GM18870 (cell line): ENCODE measurements at regions not wholly inside any gene's neighbourhood (a gene's known extent, or its start where the extent isn't known, plus 50 kb on each side); places are given as distances from the start of the nearest gene placed in this dataset.

Source experiments
- ATAC-seq: cut with Tn5 transposase; IDR thresholded peaks from one replicate; pipeline ENCODE4 v1.9.1; 2021; ENCODE audit warnings: moderate library complexity; ENCODE audit not compliant: unreplicated experiment

DNA sequence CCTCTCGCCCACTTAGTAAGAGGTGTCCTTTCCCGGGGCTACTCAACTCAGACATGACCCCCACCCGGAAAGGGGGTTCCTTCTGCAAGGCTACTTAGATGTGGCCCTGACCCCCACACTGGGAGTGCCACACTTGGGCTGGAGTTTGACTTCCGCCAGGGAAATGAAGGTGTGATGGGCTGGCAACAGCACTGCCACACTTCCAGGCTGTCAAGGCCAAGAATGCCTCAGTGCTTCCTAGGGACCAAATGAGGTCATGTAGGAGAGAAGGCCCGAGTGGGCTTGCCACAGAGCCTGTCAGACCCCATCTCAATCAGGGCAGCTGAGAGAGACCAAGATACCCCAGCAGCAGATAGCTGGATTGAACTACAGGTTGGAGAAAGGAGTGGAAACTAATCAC is 55.5 kb downstream of the DRD1 start:
- no peak for ATAC-seq

DNA sequence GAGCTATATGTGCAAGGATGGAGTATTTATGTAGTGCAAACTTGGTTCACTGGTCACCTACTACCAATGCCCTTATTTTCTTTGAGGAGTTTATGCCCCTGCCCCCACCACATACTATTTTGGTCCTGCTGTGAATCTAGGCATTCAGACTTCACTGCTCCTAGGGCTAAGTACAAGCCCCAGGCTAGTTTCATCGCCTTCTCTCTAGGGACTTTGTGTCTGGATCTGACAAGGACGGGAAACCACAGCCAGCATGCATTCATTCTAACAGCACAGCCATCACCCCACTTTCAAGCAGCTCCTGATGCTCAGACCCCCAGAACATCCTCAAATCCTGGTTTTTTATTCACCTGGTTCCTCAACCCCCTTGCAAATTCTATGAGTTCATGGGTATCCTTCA is 56.8 kb downstream of the DRD1 start:
- ATAC-seq, result no peak

DNA sequence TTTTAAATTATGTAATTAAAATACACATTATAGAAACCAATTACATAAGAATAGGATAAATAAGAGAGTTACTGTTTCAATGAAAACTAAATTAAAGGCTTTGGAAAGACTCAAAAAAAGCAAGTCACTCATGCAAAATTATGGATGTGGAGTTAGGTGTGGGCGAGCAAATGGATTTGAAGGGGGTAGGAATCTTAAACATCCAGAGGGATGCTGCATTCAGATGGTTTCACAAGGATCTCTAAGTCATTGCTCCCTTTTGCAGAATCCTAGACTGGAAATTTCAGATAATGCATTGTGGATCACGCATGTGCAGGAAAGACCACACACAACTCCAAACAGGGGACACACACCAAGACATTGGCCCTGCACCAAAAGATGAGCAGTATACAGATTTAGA is 57.5 kb downstream of the DRD1 start:
- ATAC-seq, result no peak

DNA sequence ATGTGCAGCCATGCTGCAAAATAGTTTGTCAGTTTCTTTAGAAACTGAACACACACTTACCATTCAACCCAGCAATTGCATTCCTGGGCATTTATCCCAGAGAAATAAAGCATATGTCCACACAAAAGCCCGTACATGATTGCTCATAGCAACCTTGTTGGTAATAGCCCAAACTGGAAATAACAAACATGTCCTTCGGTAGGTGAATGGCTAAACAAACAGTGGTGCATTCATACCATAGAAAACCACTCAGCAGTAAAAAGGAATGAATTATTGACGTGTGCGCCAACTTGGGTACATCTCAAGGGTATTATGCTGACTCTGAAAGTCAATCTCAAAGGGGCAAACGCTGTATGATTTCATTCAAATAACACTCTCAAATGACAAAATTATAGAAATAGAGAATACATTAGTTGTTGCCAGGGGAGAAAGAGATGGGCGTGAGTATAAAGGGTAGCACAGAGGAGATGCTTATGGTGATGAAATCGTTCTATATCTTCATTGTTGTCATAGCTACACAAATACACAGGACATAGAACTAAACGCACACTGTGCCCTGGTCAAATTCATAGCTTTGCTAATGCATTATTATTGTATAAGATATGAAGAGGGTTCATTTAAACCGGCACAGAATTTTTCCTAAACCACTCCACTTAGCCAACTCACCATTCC is 58.2 kb downstream of the DRD1 start:
- ATAC-seq, result no peak

DNA sequence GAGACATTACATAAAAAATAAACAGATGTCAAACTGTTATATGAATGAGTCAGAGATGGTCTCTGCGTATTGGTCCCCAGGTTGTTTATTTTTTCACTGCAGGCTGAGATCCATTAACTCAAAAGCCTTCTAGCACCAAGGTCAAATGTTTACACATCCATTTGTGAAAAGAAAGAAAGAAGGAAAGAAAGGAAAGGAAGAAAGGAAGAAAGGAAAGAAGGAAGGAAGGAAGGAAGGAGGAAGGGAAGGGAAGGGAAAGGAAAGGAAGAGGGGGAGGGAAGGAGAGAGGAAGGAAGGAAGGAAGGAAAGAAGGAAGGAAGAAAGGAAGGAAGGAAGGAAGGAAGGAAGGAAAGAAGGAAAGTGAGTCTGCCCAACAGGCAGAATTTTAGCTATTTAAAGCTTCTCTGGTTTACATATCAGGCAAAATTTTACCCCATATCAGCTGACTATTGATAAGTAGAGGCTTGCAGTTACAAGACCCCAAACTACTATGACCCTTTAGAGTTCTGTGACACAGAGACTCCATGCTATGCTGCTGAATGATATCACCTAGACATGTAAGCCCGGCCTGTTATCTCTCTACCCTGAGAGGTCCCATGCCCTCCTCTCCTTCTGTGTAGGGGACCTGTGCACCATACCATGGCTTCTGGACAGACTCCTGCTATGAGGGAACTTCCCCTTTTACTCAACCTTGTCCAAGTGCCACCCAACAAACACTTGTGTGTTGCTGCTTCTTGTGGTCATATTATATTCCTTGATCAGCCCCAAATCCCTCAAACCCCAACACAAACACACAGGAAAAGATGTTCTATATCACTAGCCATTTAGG is 59.0 kb downstream of the DRD1 start:
- ATAC-seq, result no peak

DNA sequence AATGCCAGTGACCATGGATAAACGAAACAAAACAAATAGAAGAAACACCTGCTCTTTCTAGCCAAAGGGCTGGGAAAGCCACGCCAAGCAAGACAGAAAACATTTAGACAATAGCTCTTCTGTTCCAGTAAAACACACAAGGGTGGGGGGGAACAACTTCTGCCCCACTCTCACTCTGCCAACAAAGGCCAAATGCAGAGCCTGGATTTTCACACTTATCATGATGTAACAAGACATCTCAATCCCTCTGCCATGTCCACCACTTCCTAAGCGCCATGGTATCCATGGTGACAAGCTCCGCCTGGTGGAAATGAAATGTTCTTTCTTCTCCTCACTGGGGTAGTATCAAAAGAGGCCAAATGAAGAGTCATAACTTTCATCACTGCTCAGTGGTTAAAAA is 60.6 kb downstream of the DRD1 start:
- no peak for ATAC-seq

DNA sequence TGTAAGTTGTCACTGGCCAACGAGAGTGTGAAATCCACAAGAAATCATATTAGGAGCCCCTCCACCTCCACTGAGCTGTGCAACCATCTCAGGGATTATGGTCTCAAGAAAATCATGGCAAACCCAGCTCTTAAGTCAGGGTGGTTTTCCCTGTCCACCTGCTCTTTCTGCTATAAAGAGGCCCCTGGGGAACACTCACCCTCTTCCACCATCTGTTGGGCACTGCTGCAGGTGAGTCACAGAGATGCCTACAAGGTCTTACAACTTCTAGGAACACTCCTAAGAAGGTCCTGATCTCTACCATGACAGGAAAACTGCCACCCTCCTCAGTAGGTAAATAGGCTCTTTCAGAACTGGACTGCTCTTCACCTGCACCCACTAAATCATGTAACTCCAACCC is 61.8 kb downstream of the DRD1 start:
- ATAC-seq, result no peak

DNA sequence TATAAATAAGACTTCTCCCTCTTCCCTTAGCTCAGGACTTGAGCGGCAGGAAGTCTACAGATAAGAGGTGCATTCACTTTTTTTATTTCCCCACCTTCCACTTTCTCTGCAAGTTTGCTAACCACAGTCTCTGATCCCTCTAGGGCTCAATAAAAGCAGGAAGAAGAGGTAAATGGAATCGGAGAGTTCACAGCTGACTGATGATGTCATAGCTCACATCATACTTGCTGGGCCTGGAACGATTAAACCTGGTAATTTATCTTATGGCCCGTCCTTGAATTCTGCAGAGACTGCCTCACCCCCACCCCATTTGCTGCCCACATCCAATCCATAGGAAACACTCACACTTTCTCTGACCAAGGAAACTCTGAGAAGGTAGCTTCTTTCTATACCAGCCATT is 62.9 kb downstream of the DRD1 start:
- ATAC-seq, result no peak

DNA sequence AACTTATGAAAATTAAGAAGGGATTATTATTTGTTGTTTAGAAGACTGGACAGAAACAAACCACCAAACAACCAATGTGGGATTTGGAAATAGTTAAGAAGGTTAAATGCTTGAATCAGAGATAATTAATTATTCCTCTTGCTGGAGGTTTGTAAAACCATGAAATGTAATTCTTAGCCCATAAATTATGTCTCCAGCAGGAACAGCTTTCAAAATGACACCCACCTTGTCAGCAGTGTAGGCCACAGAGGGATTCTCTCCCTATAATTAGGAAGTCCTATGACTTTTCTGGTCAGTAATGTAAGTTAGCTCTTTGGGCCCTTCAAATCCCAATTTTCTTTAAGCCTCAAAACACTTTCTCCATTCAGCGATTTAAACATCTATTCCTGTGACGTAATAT is 63.3 kb downstream of the DRD1 start:
- no peak for ATAC-seq

DNA sequence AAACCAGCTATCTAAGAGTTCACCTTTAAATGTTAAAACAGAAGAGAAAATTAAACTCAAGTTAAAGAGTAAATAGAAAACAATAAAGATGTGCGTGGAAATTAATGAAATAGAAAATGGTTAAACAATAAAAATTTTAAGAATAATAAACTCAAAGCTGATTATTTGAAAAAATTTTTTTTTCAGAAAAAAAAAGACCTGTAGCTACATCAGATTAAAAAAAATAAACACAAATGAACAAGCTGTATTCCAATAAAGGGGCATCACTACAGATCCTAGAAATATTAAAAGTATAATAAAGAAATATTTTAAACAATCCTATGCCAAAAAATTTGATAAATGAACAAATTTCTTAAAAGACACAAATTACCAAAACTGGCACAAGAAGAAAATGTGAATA is 64.1 kb downstream of the DRD1 start:
- no peak for ATAC-seq

DNA sequence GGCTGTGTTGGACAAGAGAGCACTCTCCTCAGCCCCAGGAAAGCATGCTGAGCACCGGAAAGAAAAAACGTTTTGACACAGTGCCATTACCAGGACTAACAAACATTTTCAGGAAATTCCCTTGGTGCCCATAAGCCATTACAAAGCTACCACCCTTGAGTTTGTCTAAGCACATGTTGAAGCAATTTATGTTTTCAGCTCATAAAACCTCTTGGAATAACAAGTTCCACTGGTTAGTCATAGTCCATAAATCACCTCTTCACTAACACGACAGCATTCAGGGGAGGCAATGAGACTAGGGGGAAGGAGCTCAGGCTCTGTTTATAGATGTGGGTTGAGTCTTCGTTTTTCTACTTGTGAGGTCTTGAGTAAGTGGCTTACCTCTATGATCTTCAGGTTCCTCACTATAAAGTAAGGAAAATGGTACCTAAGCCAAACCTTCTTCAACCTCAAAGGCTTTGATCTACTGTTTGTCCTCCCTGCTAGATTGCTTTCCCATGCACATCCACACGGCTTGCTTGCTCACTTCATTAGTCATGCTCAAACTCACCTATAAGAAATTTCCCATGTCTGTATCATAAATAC is 65.4 kb downstream of the DRD1 start:
- no peak for ATAC-seq

DNA sequence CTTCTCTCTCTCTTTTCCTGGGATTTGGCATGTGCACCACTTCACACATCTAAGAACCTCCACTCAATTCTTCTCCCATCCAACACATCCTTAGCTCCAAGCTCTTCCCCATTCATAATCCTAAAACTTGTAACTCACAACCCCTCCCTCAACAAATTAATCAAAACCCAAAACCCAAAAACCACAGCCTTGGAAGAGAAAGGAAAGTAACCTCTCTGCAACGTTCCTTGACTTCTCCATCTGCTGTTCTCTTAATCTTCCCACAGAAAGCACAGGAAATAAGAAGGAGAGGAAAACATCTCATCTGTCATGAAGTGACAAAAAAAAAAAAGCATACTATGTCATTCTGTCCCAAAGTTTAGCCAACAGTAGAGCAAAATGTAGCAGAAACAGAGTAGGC is 66.2 kb downstream of the DRD1 start:
- ATAC-seq, result no peak

DNA sequence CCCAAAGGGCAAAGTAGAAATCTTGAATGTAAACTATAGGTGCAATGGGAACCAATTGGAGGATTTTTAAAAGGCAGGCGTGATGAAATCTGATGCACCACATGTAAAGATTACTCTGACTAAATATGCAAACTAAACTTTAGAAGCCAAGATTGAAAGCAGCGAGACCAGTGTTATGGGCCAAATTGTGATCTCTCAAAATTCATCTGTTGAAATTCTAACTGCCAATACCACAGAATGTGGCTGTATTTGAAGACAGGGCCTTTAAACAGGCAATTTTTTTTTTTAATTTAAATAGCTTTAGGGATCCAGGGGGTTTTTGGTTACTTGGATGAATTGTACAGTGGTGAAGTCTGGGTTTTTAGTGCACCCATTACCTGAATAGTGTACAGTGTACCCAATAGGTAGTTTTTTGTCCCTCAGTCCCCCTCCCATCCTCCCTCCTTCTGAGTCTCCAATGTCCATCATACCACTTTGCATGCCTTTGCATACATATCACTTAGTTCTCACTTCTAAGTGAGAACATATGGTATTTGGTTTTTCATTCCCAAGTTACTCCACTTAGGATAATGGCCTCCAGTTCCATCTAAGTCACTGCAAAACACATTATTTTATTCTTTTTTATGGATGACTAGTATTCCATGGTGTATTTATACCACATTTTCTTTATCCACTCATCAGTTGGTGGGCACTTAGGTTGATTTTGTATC is 69.7 kb downstream of the DRD1 start:
- ATAC-seq, result no peak

DNA sequence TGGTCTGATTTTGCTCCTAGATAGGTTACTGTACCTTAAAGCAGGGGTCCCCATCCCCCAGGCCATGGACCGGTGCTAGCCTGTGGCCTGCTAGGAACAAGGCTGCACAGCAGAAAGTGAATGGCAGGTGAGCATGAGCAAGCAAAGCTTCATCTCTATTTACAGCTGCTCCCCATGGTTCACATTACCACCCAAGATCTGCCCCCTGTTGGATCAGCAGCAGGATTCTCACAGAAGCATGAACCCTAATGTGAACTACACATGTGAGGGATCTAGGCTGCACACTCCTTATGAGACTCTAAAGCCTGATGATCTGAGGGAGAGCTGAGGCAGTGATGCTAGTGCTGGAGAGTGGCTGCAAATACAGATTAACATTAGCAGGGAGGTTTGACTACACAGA is 78.1 kb downstream of the DRD1 start:
- ATAC-seq, result no peak

DNA sequence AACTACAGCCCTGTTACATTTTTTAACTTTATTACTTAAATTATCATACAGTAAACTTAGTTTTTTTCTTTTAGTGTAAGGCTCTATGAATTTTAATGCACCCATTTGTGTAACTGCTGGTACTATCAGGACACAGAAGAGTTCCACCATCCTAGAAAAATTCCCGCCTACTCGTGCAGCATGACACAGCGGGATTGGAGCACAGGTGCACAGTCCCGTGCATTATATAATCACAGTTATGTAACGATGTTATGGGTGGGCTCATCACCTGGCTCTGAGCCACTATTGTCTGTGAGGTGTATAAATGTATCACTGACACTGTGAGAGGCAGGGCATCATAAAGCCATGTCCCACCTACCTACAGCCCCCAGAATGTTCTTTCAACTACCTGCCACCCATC is 80.7 kb downstream of the DRD1 start:
- no peak for ATAC-seq

DNA sequence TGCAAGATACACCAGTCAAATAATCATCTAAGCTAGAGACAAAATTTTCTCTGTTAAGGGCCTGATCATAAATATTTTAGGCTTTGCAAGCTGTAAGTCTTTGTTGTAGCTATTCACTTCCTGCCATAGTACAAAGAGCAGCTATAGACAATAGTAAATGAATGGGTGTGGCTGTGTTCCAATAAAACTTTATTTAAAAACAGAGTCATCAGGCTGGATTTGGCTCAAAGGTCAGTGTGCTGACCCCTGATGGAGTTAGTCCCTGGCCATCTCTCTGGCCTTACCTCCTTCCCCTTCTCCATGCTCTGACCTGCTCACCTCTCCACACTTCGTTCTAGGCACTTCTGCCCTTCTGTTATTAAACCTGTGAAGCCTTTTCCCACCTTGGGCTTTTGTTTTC is 86.0 kb downstream of the DRD1 start:
- ATAC-seq, result no peak

DNA sequence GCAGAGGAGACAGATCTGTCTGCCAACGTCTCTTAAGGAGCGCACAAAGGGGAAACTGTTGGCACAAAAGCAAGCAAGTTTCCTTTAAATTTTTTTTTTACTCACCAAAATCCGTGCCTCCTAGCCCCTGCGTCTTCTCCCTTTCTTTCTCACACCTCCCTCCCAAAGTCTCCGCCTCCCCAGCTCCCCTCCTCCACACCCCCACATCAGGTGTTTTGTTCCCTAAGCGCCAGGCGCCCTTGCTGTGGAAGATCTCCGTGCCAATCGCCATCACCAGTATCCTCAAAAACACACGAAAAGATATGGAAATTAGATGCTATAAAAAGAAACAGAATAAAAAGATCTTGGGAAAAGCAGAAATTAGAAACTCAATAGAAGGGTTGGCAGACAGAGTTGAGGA is 87.6 kb downstream of the DRD1 start:
- ATAC-seq, result no peak

DNA sequence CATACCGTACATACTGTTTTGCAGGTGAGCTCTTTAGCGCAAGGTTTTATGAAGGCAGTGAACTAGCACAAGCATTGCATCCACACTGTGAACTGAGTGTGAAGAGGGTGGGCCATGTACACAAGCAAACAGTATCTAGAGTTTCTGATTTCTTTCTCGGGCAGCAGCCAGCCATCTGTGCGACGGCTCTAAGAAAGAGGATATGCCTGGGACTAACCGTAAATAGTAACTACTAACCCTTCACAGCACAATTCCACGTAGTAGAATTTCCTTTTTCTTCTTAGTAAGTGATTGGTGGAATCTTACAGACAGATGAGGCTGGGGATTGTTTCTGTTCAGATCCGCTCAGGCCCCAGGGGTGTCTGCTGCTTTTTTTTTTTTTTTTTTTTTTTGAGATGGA is 89.0 kb downstream of the DRD1 start:
- ATAC-seq, result no peak

DNA sequence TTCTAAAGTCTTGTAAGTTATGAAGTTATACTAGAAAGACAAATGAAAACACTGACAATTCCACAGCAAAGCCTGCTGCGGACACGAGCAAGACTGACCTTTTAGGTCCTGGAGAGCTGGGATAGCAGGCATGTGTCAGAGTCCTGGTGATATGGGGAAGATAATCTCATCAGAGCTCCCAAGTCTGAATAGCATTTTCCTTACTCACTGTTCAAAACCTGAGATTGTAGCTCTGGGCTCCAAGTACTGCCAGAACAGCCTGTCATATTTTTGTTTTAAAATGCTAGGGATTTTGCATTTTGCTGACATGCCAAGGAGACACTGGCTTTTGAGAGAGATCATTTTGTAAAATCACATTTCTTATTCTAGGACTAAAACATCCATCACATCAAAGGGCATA is 90.1 kb downstream of the DRD1 start:
- ATAC-seq, result no peak

DNA sequence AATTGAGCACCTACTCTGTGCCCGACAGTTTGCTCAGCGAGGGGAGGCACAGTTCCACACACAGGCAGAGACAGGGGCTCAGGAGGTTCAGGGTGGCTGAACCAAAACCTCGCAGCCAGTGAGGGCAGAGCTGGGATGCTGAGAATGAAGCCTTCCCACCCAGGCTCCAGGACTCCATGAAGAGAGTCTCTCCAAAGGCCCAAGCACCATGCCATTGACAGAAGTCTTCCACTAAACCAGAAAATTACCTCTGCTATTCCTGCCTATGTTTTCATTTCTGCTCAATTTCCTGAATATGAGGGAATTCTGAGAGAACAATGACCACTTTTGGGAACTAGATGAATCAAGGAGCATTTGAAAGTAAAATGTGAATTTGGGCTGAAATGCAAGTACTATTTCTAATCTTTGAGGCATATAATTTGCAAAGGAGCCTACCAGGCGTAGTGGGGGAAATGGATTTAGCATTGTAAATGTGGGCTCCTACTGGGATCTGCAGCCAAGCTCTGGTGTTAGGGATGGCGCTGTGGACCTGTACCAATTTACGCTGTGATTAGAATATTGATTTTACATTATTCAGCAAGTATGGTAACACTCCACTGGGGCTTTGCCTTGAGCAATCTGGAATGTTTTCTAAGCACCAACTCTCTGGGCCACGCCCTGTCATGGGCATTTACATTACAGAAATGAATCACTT is 91.9 kb downstream of the DRD1 start:
- no peak for ATAC-seq

DNA sequence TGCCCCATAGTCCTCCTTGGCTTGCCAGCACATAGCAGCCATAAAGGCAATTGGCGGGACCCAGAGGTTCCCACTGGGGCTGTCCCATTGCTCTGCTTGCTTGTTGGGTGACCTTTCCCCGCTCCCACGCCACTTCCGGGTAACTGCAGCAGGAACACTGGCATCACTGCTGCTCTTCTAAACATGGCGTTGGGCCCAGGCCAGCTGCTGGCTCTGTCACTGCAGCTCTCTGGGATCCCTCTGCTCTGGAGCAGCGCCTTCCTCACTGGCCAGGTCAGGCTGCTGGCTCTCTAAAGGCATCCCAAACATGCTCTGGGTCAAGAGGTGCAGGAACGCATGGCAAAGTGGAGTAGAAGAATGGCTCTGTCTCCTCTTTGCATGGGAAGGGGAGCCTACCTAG is 92.9 kb downstream of the DRD1 start:
- no peak for ATAC-seq
